Progenitor cell of endocrine pancreas (in vitro differentiated cells): ENCODE measurements at regions not wholly inside any gene's neighbourhood (a gene's known extent, or its start where the extent isn't known, plus 50 kb on each side); places are given as distances from the start of the nearest gene placed in this dataset.

ENCODE experiments used
- DNase-seq: peaks from one replicate; pipeline ENCODE4 v3.0.0; 2021; ENCODE audit warnings: low spot score; ENCODE audit not compliant: unreplicated experiment
- H3K27ac Mint-ChIP-seq: 2 replicates; pipeline ENCODE4 v1.8.0; 2021; ENCODE audit warnings: mild to moderate bottlenecking, moderate library complexity, mixed read lengths
- H3K27me3 Mint-ChIP-seq: 2 replicates; pipeline ENCODE4 v1.8.0; 2021; ENCODE audit warnings: mixed read lengths
- H3K36me3 Mint-ChIP-seq: 2 replicates; pipeline ENCODE4 v1.8.0; 2022; ENCODE audit warnings: mixed read lengths; ENCODE audit not compliant: insufficient read depth
- H3K4me1 Mint-ChIP-seq: 2 replicates; pipeline ENCODE4 v1.8.0; 2021; ENCODE audit warnings: low read depth, mixed read lengths
- H3K4me3 Mint-ChIP-seq: 2 replicates; pipeline ENCODE4 v1.8.0; 2021; ENCODE audit warnings: low read depth, mild to moderate bottlenecking, moderate library complexity, mixed read lengths
- H3K9me3 Mint-ChIP-seq: 2 replicates; pipeline ENCODE4 v1.8.0; 2021; ENCODE audit warnings: low read depth, mixed read lengths
- TF ChIP-seq, protein P1 (sequence below): fragments of 200-600 bp; sonication (generic); IDR thresholded peaks from one replicate; pipeline ENCODE4 v1.5.0; 2021; ENCODE audit warnings: antibody characterized with exemption, mild to moderate bottlenecking; ENCODE audit not compliant: unreplicated experiment

DNA sequence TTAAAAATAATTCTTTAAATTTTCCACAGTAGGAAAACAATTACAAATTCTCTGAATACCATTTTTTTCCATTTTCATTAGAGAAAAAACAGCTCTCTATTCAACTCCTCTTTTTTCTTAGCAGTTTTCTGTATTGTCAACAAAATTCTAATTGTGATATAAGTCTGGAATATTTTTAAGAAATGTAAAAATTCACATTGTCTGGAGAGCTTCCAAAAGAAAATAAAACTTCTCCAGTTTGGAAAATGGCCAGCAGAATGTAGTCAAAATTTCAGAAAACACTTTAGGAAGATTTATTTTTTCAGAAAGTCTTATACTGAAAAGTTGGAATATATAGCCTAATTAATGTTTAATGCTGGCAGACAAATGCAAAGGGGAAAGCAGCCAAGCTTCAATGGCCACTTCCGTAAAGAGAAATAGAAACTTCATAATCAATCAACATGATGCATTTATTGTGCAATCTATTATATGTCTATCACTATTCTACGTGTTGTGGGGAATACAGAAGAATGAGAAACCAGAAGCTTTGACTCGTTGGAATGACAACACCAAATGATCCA, 733.2 kb upstream of the PKDCC start:
- Mint-ChIP-seq H3K4me1 (no peaks in the 10 kb centered on the region), H3K36me3 (no peaks in the 10 kb centered on the region), H3K4me3 (no peak overlapping the region), H3K27me3 (no peaks in the 10 kb centered on the region), H3K27ac (no peak overlapping the region), H3K9me3 (no peaks in the 10 kb centered on the region)
- TF ChIP-seq, protein P1, sequence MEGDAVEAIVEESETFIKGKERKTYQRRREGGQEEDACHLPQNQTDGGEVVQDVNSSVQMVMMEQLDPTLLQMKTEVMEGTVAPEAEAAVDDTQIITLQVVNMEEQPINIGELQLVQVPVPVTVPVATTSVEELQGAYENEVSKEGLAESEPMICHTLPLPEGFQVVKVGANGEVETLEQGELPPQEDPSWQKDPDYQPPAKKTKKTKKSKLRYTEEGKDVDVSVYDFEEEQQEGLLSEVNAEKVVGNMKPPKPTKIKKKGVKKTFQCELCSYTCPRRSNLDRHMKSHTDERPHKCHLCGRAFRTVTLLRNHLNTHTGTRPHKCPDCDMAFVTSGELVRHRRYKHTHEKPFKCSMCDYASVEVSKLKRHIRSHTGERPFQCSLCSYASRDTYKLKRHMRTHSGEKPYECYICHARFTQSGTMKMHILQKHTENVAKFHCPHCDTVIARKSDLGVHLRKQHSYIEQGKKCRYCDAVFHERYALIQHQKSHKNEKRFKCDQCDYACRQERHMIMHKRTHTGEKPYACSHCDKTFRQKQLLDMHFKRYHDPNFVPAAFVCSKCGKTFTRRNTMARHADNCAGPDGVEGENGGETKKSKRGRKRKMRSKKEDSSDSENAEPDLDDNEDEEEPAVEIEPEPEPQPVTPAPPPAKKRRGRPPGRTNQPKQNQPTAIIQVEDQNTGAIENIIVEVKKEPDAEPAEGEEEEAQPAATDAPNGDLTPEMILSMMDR = no peak
- DNase-seq = no peak

DNA sequence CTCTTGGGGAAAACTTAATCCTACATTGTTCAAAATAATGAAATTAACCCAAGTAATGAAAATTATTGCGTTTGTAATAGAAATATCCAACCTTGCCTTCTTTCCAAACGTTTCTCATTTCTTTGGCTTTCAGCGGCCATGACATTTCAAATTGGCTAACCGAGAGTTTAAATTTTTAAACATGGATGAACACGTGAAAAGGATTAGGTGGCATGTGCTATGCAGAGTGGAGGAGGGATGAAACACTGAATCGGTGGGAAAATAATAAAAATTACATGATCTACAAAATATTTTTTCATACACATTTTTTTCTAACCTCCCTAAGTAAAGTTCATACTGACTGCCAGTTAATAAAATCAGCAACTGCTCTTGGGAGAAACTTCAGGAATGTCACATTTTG, 728.4 kb upstream of the PKDCC start:
- TF ChIP-seq, protein P1 = no peak
- H3K4me3 Mint-ChIP-seq = no peak overlapping the region
- H3K36me3 Mint-ChIP-seq = no peaks in the 10 kb centered on the region
- no peak for DNase-seq
- no peaks in the 10 kb centered on the region for H3K27me3 Mint-ChIP-seq
- no peak overlapping the region for H3K27ac Mint-ChIP-seq
- H3K9me3 Mint-ChIP-seq = no peaks in the 10 kb centered on the region
- no peaks in the 10 kb centered on the region for H3K4me1 Mint-ChIP-seq

DNA sequence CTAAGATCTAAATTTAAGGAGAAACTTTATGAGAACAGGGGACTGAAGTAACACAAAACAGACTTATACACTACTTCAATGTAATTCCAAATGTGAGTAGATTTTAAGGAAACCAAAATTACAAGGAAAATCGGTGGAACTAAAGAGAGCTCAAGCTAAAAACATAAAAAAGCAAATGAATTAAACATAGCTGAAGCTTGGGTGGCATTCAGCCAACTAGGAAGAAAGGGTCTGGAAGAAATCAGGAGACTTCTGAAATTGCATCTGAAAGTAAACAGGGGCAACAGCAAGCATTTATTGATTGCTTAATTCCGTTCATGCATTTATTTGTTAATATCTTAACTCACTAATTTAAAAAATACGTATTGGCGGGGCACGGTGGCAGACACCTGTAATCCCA, 727.3 kb upstream of the PKDCC start:
- Mint-ChIP-seq H3K36me3 (no peaks in the 10 kb centered on the region), H3K4me3 (no peak overlapping the region), H3K27ac (no peak overlapping the region), H3K9me3 (no peaks in the 10 kb centered on the region), H3K4me1 (no peaks in the 10 kb centered on the region), H3K27me3 (no peaks in the 10 kb centered on the region)
- no peak for DNase-seq
- TF ChIP-seq, protein P1 = no peak

DNA sequence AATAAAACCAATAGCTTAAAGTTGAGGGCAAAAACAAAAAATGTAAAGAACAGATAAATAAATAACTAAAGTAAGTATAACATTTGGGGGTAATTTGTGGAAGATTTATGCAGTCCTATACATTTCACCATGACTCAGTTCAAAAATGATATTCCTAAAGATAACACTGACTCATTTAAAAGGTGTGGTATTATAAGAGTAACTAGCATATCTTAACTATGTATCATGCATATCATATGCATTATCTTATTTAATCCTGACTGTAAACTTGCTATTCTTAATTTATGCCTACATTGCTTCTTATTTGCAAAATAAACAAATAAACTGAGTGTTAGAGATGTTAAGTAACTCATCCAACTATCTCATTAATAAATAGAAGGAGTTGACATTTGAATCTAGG, 726.5 kb upstream of the PKDCC start:
- Mint-ChIP-seq H3K36me3 (no peaks in the 10 kb centered on the region), H3K4me3 (no peak overlapping the region), H3K9me3 (no peaks in the 10 kb centered on the region), H3K4me1 (no peaks in the 10 kb centered on the region), H3K27me3 (no peaks in the 10 kb centered on the region), H3K27ac (no peak overlapping the region)
- no peak for DNase-seq
- TF ChIP-seq, protein P1 = no peak

DNA sequence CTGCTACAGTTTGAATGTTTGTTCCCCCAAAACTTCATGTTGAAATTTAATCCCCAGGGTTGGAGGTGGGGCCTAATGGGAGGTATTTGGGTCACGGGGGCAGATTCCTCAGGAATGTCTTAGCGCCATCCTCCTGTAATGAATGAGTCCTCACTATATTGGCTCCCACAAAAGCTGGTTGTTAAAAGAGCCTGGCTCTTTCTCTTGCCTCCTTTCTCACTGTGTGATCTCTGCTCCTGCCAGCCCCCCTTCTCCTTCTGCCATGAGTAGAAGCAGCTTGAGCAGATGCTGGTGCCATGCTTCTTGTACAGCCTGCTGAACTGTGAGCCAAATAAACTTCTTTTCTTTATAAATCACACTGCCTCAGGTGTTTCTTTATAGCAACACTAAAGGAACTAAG, 721.0 kb upstream of the PKDCC start:
- no peak for DNase-seq
- no peaks in the 10 kb centered on the region for H3K27me3 Mint-ChIP-seq
- H3K36me3 Mint-ChIP-seq = no peaks in the 10 kb centered on the region
- H3K27ac Mint-ChIP-seq = no peak overlapping the region
- no peaks in the 10 kb centered on the region for H3K9me3 Mint-ChIP-seq
- H3K4me1 Mint-ChIP-seq = no peaks in the 10 kb centered on the region
- TF ChIP-seq, protein P1 = no peak
- no peak overlapping the region for H3K4me3 Mint-ChIP-seq
